ENCODE measurements at regions not wholly inside any gene's neighbourhood (a gene's known extent, or its start where the extent isn't known, plus 50 kb on each side); places are given as distances from the start of the nearest gene placed in this dataset.

GRCh38 chr1:222098404-222098803 lies 356.5 kb upstream of the DUSP10 start:
- no peak for DNase-seq

- DNase-seq: no peak
Observed at GRCh38 chr1:222097588-222097987, 355.7 kb upstream of the DUSP10 start.

- no peak for DNase-seq
Observed at GRCh38 chr1:222096883-222097282, 355.0 kb upstream of the DUSP10 start.

GRCh38 chr1:222096476-222096772 lies 354.5 kb upstream of the DUSP10 start:
- no peak for DNase-seq

- no peak for DNase-seq
Observed at GRCh38 chr1:222095606-222096475, 354.0 kb upstream of the DUSP10 start.

- no peak for DNase-seq
Observed at GRCh38 chr1:222093518-222093917, 351.6 kb upstream of the DUSP10 start.

- peak; percentile 87 for DNase-seq
Observed at GRCh38 chr1:222090103-222090502, 348.2 kb upstream of the DUSP10 start.

- no peak for DNase-seq
Observed at GRCh38 chr1:222087221-222087920, 345.5 kb upstream of the DUSP10 start.

GRCh38 chr1:222084996-222085395 lies 343.1 kb upstream of the DUSP10 start:
- DNase-seq: peak; percentile 74

- no peak for DNase-seq
Observed at GRCh38 chr1:222084048-222084447, 342.2 kb upstream of the DUSP10 start.

- no peak for DNase-seq
Observed at GRCh38 chr1:222081859-222082258, 340.0 kb upstream of the DUSP10 start.

GRCh38 chr1:222079566-222079965 lies 337.7 kb upstream of the DUSP10 start:
- DNase-seq: no peak

- DNase-seq: no peak
Observed at GRCh38 chr1:222077206-222077605, 335.3 kb upstream of the DUSP10 start.

- DNase-seq: no peak
Observed at GRCh38 chr1:222074317-222074716, 332.4 kb upstream of the DUSP10 start.

- peak; percentile 98 for DNase-seq
Observed at GRCh38 chr1:222073307-222073995, 331.6 kb upstream of the DUSP10 start.

- no peak for DNase-seq
Observed at GRCh38 chr1:222071387-222071786, 329.5 kb upstream of the DUSP10 start.

- DNase-seq: peak; percentile 39
Observed at GRCh38 chr1:222068937-222069336, 327.0 kb upstream of the DUSP10 start.

GRCh38 chr1:222068101-222068500 lies 326.2 kb upstream of the DUSP10 start:
- DNase-seq: no peak

GRCh38 chr1:222066539-222066938 lies 324.6 kb upstream of the DUSP10 start:
- no peak for DNase-seq

GRCh38 chr1:222065234-222065633 lies 323.3 kb upstream of the DUSP10 start:
- no peak for DNase-seq

- peak; percentile 42 for DNase-seq
Observed at GRCh38 chr1:222064388-222065211, 322.7 kb upstream of the DUSP10 start.

- DNase-seq: no peak
Observed at GRCh38 chr1:222062640-222063039, 320.8 kb upstream of the DUSP10 start.
